ENCODE measurements at regions not wholly inside any gene's neighbourhood (a gene's known extent, or its start where the extent isn't known, plus 50 kb on each side); places are given as distances from the start of the nearest gene placed in this dataset.
"Not testable (repeated sequence)": the region's sequence is repeated elsewhere in the genome, so short reads cannot be mapped to it uniquely, and the experiment has no call there.

DNA sequence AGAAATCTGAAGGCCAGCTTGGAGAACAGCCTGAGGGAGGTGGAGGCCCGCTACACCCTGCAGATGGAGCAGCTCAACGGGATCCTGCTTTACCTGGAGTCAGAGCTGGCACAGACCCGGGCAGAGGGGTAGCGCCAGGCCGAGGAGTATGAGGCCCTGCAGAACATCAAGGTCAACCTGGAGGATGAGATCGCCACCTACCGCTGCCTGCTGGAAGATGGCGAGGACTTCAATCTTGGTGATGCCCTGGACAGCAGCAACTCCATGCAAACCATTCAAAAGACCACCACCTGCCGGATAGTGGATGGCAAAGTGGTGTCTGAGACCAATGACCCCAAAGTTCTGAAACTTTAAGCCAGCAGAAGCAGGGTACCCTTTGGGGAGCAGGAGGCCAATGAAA, 318.4 kb downstream of the ZFHX3 start:
- H3K9me3 ChIP-seq; H3K4me1 ChIP-seq; intact Hi-C loops (cut with DNase I); H3K27me3 ChIP-seq; DNase-seq; ATAC-seq; H3K27ac ChIP-seq; H3K4me3 ChIP-seq; H3K36me3 ChIP-seq: not testable (repeated sequence)

DNA sequence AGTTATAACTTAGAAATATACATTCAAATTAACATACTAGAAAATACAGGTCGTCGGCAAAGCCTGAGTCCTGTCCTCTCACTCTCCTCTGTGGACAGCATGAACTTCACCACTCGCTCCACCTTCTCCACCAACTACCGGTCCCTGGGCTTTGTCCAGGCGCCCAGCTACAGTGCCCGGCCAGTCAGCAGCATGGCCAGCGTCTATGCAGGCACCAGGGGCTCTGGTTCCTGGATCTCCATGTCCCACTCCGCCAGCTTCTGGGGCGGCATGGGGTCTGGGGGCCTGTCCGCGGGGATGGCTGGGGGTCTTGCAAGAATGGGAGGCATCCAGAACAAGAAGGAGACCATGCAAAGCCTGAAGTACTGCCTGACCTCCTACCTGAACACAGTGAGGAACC, 319.4 kb downstream of the ZFHX3 start:
- intact Hi-C loops (cut with DNase I): no loop called here
- Histone ChIP-seq H3K4me3 (no peak overlapping the region), H3K36me3 (no peaks in the 10 kb centered on the region), H3K27ac (no peak overlapping the region), H3K9me3 (peaks cover 9% of the 10 kb centered on the region), H3K27me3 (no peaks in the 10 kb centered on the region), H3K4me1 (no peaks in the 10 kb centered on the region)
- TF ChIP-seq, protein P1, sequence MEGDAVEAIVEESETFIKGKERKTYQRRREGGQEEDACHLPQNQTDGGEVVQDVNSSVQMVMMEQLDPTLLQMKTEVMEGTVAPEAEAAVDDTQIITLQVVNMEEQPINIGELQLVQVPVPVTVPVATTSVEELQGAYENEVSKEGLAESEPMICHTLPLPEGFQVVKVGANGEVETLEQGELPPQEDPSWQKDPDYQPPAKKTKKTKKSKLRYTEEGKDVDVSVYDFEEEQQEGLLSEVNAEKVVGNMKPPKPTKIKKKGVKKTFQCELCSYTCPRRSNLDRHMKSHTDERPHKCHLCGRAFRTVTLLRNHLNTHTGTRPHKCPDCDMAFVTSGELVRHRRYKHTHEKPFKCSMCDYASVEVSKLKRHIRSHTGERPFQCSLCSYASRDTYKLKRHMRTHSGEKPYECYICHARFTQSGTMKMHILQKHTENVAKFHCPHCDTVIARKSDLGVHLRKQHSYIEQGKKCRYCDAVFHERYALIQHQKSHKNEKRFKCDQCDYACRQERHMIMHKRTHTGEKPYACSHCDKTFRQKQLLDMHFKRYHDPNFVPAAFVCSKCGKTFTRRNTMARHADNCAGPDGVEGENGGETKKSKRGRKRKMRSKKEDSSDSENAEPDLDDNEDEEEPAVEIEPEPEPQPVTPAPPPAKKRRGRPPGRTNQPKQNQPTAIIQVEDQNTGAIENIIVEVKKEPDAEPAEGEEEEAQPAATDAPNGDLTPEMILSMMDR (IDR thresholded peaks at IDR 0.05): no peak
- DNase-seq: no peak
- ATAC-seq: no peak

GRCh38 chr16:72727565-72727964, 320.4 kb downstream of the ZFHX3 start:
- Histone ChIP-seq H3K4me3 (no peak overlapping the region), H3K9me3 (peaks cover 9% of the 10 kb centered on the region), H3K27me3 (no peaks in the 10 kb centered on the region), H3K27ac (no peak overlapping the region), H3K36me3 (no peaks in the 10 kb centered on the region), H3K4me1 (no peaks in the 10 kb centered on the region)
- DNase-seq: no peak
- TF ChIP-seq, protein P1 (IDR thresholded peaks at IDR 0.05): no peak
- ATAC-seq: no peak
- intact Hi-C loops (cut with DNase I): no loop called here

DNA sequence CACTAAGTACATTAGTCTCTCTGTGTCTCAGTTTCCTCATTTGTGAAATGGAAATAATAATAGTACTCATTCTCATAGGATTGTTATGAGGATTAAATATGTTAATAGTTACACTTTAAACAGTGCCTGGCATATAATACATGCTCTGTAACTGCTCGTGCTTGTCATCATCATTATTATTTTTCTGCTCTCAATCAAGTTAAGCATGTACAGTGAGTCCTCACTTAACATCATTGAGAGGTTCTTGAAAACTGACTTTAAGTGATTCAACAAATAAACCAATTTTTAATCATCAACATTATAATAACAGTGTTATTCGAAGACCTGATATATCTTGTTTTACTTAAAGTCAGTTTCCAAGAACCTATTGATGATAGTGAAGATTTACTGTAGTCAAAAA, 322.3 kb downstream of the ZFHX3 start:
- Histone ChIP-seq H3K36me3 (no peaks in the 10 kb centered on the region), H3K4me1 (no peaks in the 10 kb centered on the region), H3K9me3 (no peaks in the 10 kb centered on the region), H3K4me3 (no peak overlapping the region), H3K27me3 (no peaks in the 10 kb centered on the region), H3K27ac (no peak overlapping the region)
- TF ChIP-seq, protein P1 (IDR thresholded peaks at IDR 0.05): no peak
- intact Hi-C loops (cut with DNase I): no loop called here
- DNase-seq (no peak), ATAC-seq (peak; percentile 60)

GRCh38 chr16:72723781-72724180, 324.1 kb downstream of the ZFHX3 start:
- Histone ChIP-seq H3K4me1 (no peaks in the 10 kb centered on the region), H3K9me3 (no peaks in the 10 kb centered on the region), H3K27ac (no peak overlapping the region), H3K27me3 (no peaks in the 10 kb centered on the region), H3K4me3 (no peak overlapping the region), H3K36me3 (no peaks in the 10 kb centered on the region)
- ATAC-seq: no peak
- intact Hi-C loops (cut with DNase I): no loop called here
- TF ChIP-seq, protein P1 (IDR thresholded peaks at IDR 0.05): no peak
- DNase-seq: no peak

GRCh38 chr16:72722552-72722951, 325.4 kb downstream of the ZFHX3 start:
- H3K9me3 ChIP-seq: no peaks in the 10 kb centered on the region
- intact Hi-C loops (cut with DNase I): no loop called here
- no peak overlapping the region for H3K4me3 ChIP-seq
- ATAC-seq (no peak), DNase-seq (no peak)
- H3K36me3 ChIP-seq: no peaks in the 10 kb centered on the region
- H3K27ac ChIP-seq: no peak overlapping the region
- H3K27me3 ChIP-seq: no peaks in the 10 kb centered on the region
- no peaks in the 10 kb centered on the region for H3K4me1 ChIP-seq
- TF ChIP-seq, protein P1 (IDR thresholded peaks at IDR 0.05): no peak
